ENCODE measurements at regions not wholly inside any gene's neighbourhood (a gene's known extent, or its start where the extent isn't known, plus 50 kb on each side); places are given as distances from the start of the nearest gene placed in this dataset.
A peak's percentile ranks its signal among the peaks of the same experiment; 100 is the strongest.

DNA sequence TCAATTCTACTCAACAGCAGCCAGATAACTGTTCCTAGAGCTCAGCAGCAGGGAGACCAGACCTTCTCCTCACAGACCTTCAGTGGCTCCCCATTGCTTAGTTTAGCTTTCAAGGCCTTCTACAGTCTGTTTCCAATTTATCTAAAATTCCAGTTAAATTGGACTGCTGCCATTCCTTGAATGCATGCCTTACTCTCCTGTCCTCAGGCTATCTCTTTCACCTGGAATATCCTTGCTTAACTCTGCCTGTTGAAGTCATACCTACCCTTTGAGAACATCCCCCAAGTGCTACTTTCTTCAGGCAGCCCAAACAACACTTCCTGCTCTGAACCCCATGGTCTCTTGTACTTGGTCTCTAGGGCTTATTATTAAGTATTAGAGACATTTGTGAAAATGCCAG lies 120.7 kb upstream of the TENM4 start:
- no peak for DNase-seq (ENCODE audit: low spot score)

DNA sequence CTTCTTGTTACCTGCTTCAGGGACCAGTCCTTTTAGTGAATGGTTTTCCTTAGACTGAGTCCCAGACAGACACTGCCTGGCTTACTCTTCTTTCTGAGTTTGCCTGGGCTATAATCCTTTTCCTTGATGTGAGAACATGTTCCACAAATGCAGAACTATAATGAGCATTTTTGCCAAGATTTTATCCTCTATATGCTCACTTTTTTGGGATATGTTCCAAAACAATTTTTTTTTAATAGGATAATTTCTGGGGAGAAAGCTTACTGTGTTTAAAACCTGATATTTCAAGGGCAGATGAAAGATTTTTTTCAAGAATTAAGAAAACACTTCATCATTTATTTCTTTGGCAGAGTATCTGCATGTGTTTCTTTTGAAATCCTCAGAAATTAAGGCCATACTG lies 110.0 kb upstream of the TENM4 start:
- no peak for DNase-seq (ENCODE audit: low spot score)

DNA sequence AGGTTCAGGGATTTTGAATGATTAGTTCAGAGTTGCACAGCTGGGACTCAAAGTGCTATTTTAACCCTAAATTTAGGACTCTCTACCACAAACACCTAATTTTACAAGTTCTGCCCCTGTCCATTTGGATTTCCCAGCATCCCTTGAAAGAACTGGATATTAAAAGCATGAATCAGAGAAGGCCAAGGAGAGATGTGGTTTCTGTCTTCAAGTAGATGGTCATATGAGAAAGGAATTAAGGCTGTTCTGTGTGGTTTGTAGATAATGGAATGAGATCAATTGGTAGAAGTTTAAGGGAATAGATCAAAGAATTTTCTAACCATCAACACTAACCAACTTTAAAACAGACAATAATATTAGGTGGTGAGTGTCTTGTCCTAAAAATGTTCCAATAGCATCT lies 106.4 kb upstream of the TENM4 start:
- DNase-seq (ENCODE audit: low spot score) = no peak

DNA sequence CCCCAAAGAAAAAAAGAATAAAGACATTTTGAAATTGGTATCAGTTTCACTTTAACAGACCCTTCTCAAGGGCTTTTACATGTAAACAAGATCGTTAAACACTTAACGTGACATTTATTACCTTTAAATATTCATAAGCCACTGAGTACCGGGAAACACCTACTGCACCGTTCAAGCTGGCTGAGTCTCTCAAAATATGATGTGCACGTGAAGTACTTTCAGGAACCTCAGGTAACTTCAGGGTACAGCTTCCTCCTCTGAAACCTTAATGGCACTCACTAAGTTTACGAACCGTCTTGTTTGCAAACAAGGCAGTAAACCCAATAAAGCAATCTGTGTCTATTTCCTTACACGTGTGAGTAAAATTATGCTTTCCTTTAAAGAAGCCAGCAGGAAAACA lies 105.5 kb upstream of the TENM4 start:
- DNase-seq (ENCODE audit: low spot score) = no peak

DNA sequence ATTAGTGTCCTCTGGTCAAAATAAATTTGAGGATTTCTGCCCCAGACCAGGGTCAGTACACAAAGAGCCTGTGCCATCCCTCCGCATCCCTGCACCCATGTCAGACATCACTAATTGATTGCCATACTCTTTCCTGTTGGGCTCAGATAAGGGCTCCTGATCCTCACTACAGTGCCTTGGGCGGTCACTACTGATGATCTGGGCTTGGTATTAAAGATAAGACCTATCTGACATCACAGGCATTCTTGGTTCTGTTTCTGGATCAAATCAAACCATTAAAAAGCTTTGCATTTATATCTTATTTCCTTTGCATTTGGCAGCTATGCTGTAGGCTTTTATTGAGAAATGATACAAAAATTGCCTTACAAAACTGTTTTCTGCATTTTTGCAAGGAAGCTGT lies 103.5 kb upstream of the TENM4 start:
- no peak for DNase-seq (ENCODE audit: low spot score)

DNA sequence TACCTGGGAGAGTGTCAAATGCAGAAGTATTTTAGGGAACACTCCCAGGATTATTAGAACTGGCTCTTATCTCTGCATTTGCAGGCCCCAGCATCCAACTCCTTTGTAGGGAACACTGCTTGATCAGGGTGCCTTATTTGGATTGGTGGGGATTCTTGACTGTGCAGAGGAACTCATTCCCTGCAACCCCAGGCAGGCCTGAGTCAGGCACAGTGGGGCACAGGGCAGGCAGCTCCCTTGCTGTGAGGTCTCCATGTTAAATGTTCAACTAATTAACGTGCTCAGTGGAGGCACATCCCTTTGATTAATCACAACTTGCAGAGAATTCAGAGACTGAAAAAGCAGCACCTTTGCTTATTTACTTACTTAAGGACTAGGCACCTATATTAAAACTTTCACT lies 102.3 kb upstream of the TENM4 start:
- no peak for DNase-seq (ENCODE audit: low spot score)

DNA sequence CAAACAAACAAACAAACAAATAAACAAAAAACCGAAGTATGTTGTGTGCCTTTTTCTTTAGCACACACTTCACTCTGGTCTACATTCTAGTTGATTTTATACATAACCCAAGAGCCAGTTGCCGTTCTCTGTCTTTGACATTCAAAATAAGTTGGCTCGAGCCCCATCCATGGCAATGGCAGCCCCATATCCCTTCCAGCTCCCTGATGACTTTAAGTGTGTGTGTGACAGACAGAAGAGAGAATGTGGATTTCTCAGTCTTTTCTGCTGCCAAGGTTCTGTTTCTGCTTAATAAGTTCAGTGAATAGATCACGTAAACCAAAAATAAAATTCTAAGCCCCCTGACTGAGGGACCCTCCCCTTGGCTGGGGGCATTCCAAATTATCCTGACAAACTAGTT lies 100.6 kb upstream of the TENM4 start:
- DNase-seq (ENCODE audit: low spot score) = no peak

DNA sequence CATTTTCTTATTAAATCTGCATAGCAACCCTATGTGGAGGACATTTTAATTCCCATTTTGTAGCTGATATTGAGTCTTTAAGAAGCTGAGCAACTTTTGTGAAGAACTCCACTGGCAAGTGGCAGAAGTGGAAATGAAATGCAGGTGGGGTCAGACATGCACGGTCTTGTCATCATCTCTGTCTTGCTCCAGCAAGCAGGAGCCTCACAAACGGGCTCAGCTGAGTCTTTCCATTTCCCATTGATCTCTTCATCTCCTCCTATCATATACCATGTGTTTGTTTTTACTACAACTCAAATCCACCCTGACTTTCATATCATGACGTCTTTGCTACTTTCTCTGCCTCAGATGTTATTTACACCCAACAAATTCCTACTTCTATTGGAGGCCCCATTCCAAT lies 97.9 kb upstream of the TENM4 start:
- no peak for DNase-seq (ENCODE audit: low spot score)

DNA sequence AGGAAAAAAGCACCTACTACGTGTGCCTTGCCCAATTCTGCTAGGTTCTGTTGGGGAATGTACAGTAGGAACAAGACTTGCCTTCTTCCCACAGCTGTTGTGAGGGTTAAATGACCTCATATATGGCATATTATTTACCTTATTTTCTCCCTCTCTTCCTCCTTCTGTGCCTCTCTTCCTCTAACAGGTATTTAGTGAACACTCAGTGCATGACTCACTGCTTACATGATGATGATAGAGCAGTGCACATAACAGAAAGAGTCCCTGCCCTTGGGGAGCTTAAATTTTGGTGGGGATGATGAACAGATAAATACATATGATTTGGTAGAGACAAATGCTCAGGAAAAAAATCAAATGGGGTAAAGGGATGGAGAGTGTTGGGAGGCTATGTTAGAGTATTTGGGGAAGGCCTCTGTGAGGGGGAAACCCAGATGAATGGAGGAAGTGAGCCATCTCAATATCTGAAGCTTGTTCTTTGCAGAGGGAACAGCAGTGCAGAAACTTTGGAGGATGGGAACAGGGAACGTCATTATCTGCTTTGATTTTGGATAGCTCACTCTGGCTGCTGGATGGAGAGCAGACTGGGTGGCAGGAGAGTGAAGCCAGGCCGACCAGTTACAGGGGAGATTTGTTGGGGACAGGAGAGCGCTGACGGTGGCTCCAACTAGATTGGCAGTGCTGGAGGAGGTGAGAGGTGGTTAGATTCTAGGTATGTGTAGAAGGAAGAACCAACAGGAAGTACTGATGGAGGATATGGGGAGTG lies 95.5 kb upstream of the TENM4 start:
- DNase-seq (ENCODE audit: low spot score) = no peak

DNA sequence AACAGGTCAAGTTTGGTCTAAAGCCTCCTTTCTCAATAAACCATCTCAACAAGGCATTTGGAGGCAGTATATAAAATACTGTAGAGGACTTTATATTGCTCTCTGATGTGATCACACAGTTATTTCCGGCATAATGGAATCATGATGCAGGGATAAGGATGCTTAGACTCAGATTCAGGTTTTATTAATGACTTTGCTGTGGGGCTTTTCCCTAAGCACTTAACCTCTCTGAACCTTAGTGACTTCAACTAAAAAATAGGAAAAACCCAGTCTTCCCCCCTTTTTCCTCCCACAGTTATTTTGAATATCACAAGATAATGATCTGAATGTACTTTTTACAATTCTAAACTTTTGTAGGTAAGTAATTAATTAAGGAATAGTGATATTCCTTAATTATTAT lies 94.8 kb upstream of the TENM4 start:
- DNase-seq (ENCODE audit: low spot score) = no peak

DNA sequence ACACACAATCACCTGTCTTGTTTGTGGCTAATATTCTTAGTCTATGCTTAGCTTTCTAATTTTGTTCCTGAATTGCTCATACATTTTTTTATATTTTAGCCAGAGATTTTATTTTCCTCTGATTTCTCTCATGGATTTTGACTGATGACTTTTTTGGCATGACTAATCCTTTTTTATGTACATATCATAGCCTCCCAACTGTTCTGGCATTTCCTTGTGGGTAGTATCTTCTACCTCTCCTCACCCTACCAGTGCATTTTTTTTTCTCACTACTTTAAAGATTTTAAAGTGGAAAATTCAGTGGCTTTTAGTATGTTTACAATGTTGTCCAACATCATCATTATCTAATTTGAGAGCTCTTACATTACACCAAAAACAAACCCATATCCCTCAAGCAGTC lies 84.4 kb upstream of the TENM4 start:
- no peak for DNase-seq (ENCODE audit: low spot score)

DNA sequence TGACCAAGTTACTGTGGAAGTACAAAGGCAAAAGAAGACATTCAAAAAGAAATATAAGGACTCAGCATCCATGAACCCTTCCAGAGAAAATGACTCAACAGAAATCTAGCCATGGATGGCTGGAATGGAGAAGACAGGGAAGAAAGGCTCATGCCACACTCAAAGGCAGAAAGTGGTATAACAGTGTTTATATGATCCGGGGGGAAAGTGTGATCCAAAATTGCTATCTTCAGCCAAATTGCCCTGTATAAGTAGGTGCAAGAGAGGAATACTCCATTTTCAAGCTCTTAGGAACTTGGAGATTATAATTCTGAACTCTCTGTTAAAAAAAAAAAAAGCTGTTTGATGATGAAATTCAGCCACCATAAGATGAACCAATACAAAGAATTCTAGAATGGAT lies 81.8 kb upstream of the TENM4 start:
- no peak for DNase-seq (ENCODE audit: low spot score)

DNA sequence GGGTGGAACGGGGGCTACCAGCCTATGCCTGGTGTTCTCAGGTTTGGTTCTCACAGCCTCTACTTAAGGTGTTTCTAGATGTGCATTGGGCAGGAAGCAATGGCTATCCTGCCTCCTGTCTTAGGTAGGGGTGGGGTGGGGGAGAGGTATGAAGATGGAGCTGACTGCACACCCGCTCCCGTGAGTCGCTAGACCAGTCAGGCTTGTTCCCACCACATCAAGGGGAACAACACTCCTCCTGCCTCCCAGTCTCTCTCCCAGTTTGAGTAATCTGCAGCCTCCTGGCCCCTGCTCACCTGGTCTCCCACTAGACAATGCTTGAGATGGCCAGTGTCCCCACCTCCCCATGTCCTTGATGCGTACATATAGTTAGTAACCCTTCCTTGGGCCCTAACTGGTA lies 79.3 kb upstream of the TENM4 start:
- DNase-seq (ENCODE audit: low spot score) = no peak

DNA sequence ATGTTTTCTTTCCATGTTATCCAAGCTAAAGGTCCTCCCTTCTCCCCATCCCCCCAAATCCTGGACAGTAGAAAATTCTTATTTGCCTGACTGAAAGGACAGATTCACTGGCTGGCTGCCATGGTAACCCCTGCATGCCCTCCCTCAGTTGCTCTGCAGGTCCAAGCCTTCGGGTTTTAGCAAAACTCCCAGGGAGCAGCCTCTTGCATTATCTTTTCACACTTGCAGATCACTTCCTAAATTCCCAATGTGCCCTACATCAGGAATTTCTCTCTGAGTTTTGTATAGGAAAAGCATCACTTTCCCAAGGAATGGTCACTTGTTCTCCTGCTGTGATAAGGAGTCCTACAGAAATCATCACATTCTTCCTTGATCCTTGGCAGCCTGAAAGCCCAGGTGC lies 75.0 kb upstream of the TENM4 start:
- no peak for DNase-seq (ENCODE audit: low spot score)

DNA sequence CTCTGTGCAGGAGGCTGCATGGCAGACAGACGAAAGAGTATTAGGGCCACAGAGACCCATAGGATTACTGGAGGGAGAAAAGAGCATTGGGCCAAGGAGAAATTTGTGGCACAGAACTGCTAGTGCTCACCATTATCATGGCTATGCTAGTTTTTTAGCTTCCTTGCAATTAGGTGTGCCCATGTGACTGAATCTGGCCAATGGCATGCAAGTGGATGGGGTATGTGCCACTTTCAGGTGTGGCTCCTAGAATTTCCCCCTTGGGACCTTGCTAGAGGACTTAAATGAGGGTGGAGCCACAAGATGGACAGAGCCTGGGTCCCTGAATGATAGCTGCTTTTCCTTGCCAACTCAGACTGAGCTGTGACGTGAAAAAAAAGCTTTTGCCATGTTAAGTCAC lies 73.9 kb upstream of the TENM4 start:
- DNase-seq (ENCODE audit: low spot score) = no peak

DNA sequence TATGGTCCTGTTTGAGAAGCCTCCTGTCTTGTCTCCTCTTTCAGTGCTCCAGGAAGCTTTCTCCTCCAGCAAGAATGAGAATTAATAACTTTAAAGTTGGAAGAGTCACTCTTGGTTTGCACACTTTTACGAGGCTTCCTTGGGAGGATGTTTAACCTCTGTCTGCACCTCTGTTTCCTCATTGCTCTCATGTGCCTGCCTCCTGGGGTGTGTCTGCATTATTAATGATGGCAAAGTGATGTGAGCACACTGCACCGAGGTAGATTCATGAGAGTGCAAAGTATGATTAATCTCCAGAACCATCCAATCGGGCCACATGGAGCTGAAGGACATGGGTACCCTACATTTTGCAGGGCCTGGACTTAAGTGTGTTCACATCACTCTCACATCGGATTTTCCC lies 73.5 kb upstream of the TENM4 start:
- no peak for DNase-seq (ENCODE audit: low spot score)

DNA sequence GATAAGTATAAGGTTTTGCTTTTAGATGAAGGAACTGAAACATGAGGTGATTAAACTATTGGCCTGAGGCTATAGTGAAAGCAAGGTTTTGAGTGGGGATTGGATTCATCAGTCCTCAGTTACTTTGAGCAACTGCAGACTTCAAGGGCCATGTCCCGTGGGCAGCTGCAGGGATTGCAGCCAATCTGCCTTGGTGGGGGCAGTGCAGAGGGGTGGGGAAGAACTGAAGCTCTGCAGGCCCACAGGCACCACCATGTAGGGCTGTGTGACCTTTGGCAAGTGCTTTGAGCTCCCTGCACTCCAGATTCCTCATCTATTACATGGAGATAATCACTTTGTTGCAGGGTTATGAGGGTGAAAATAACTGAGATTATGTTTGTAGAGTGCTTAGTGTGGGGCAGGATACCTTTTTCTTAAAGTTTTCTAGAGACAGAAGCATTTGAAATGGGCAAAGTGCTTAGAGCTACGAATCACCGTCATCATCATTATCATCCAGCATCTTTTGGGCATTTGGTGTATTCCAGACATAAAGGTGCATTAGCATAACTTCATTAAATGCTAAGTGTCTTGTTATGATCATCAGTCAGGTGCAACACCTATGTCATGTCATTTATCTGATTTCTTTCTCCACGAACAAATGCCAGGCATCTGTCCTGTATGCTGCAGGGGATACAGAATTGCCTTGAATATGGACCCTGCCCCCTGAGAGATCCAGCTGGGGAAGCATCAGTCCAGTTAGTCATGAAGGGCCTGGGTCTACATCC lies 72.1 kb upstream of the TENM4 start:
- DNase-seq (ENCODE audit: low spot score) = no peak

DNA sequence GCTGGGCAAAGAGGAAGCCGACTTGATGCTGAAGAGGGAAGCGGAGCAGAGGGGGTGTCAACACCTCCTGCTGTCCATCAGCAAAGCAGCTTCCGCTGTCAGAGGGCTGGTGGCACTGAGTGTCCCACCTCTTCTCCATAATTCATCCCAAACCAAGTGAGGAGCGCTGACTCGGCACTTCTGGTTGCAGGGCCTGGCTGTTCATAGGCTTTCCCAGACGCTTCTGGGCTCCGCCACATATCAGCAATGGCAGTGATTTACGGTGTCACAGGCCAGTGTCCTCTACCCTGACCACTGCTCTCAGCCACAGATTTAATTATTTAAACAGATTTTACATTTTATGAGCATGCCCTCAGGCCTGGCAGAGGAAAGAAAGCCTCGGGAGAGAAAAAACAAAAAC lies 70.1 kb upstream of the TENM4 start:
- no peak for DNase-seq (ENCODE audit: low spot score)

DNA sequence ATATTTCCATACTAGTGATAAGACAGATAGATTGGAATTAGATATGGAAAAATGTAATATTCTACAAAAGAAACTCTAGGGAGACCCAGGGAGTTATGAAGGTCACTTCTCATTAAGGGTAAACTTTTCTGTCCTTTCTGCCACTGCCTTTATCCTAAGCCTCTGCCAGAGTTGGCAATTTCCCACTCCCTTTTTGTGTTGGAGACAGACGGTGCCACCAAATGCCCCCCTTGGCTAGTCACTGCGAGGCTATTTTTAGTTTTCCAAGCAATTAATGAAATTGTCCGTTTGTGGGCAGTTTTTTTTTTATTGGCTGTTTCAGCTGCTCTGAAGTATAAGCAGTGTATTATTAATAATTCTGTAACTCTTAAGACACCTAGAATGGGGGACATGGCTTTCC lies 67.6 kb upstream of the TENM4 start:
- DNase-seq (ENCODE audit: low spot score) = no peak

DNA sequence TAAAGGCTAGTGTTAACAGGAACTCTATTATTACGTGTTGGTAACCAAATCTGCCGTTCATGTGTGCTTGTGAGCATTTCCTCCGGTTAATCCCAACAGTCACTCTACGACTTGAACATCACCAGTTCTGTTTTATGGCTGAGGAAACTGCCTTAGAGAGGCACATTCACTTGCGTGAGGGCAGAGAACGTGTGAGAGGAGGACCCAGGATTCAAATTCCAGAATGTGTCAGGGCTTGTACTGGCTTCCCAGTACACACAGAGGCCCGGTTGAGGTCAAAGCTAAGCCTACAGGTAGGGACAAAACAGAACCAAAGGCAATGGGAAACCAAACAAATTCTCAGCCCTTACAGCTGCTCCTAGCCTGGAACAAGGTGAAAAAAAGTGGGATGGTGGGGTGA lies 66.9 kb upstream of the TENM4 start:
- no peak for DNase-seq (ENCODE audit: low spot score)

DNA sequence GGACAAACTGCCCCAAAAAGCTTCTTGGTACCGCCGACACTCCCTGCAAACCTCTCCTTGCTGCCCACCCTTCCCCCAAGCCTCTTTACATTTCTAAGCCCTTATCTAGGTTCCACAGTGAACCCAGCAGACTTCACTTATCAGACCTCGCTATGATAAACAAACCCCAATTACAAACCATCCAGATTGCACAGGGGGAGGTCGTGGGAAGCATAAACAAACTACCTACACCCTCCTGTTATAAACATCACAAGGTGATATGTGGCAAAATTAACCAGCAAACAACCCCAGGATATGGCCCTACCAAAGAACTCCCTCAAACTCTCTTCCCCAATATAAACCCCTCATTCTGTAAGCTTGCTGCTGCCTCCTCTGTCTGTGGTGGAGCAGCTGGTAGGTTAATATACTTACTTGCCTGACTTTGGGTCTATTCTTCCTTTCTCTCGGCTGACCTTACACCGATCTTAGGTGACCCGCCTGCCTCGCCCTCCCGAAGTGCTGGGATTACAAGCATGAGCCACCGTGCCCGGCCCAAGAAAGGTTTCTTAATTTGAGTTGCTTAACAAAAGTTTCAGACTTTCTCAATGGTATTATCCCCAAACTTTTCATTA lies 66.0 kb upstream of the TENM4 start:
- DNase-seq (ENCODE audit: low spot score) = no peak

DNA sequence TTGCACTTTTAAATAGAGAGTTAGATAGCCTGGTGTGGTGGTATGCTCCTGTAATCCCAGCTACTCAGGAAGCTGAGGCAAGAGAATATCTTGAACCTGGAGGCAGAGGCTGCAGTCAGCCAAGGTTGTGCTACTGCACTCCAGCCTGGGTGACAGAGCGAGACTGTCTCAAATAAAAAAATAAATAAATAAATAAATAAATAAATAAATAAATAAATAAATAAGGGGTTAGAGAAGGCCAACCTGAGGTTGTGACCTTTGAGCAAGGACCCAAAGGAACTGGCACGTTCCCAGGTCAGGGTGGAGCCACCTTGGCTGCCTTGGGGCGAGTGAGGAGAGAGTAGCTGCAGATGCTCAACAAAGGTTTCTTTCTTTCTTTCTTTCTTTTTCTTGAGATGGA lies 65.3 kb upstream of the TENM4 start:
- no peak for DNase-seq (ENCODE audit: low spot score)

DNA sequence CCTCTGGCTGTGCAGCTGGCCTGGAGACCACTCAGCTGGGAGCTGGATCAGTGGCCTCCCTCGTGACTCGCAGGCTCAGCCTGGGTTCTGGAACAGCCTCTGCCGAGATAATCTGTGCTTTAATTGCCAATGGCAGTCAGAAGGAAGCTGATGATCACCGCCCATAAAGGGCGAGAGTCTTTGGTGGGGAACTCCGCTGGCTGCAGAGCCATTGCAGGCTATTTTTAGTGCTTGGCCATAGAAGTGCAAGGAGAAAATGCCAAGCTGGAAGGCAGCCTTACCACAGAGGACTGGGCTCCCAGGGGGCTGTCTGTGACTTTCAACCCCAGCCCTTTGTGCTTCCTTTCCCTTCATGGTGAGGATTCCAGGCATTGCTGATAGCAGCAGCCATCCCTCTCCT lies 62.2 kb upstream of the TENM4 start:
- peak; percentile 47 for DNase-seq (ENCODE audit: low spot score)

DNA sequence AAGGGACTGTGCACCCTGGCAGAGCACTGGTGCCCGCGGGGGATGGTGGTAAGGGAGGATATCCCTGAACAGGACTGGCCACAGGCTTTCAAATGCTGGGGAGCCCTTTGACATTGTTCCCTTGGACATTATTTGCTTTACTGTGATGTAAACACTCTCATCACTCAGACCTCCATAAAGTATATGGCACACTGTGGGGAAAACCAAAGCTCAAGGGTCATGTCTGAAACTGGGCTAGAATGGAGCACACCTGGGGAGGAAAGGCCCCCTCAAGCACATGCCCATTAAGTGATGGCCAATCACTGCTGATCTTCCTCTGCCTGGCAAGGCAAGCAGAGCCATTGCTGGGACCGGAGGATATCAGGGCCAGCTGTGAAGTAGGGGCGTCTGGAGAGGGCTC lies 60.9 kb upstream of the TENM4 start:
- no peak for DNase-seq (ENCODE audit: low spot score)
